OCI-LY7 (cell line): ENCODE measurements at regions not wholly inside any gene's neighbourhood (a gene's known extent, or its start where the extent isn't known, plus 50 kb on each side); places are given as distances from the start of the nearest gene placed in this dataset.
"Not testable (repeated sequence)": the region's sequence is repeated elsewhere in the genome, so short reads cannot be mapped to it uniquely, and the experiment has no call there.

Source experiments
- CTCF ChIP-seq: fragments of 200-600 bp; sonication (generic); conservative IDR thresholded peaks from 2 replicates; pipeline ENCODE4 v1.5.1; 2014; ENCODE audit warnings: mild to moderate bottlenecking, antibody characterized with exemption, low read length, moderate library complexity, mixed read lengths
- EZH2phosphoT487 ChIP-seq: fragments of 200-600 bp; sonication (generic); IDR thresholded peaks from 2 replicates; pipeline ENCODE4 v1.6.1; 2018; ENCODE audit warnings: low read depth, borderline replicate concordance, mild to moderate bottlenecking, mixed run types, antibody characterized with exemption, low read length, moderate library complexity, mixed read lengths

DNA sequence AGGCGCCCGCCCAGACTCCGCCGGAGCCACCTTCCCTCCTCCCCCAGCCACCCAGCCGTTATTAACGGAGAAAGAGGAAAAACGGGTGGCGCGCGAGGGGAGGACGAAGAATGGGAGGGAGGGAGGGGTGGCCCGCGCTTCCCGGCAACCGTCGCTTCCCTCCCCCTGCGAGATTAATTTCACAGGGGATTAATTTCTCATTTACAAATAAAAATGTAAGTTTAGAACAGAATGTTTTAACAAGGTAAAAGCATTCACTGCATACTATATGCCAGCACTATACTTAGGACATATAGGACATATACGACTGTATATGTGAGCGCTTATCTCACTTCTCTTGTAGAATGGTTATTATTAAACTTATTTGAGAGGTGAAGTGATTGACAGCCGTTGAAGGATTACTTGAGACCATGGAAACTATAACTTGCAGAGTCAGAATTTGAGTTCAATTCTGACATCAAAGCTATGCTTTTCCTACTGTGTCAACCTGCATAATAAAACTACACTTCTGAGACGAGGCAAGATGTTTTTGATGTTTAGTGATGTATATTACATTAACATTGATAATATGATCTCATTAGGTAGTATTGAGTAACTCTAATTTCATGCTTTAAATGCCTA, 120.5 kb upstream of the WIPF3 start:
- TF ChIP-seq CTCF, EZH2phosphoT487: not testable (repeated sequence)
